Esophagus muscularis mucosa (tissue), 4 donors: ENCODE measurements at regions not wholly inside any gene's neighbourhood (a gene's known extent, or its start where the extent isn't known, plus 50 kb on each side); places are given as distances from the start of the nearest gene placed in this dataset.

ENCODE experiments used
- DNase-seq: peaks from one replicate; pipeline ENCODE4 v3.0.0-alpha.2; 2017; ENCODE audit errors: extremely low spot score
- H3K27ac ChIP-seq, 4 donors: fragments of 200-600 bp; sonication (generic); replicated peaks in 1 of 4; 1 replicate in 3 of 4; 2 replicates in 1 of 4; pipeline ENCODE4 v1.5.1; 2016 to 2019; ENCODE audit warnings: mild to moderate bottlenecking in 1 of 4
- H3K27me3 ChIP-seq, 4 donors: fragments of 200-600 bp; sonication (generic); one replicate each; pipeline versions ENCODE4 v1.5.1 to v1.6.0; 2016 to 2019
- H3K36me3 ChIP-seq, 4 donors: fragments of 200-600 bp; sonication (generic); one replicate each; pipeline ENCODE4 v1.5.1; 2016 to 2019
- H3K4me1 ChIP-seq, 4 donors: fragments of 200-600 bp; sonication (generic); one replicate each; pipeline ENCODE4 v1.5.1; 2016 to 2019
- H3K4me3 ChIP-seq, 4 donors: fragments of 200-600 bp; sonication (generic); 1 replicate in 2 of 4; 2 replicates in 2 of 4; pipeline ENCODE4 v1.5.1; 2016 to 2019; ENCODE audit warnings: mild to moderate bottlenecking in 4 of 4, moderate library complexity in 1 of 4
- H3K9me3 ChIP-seq, 4 donors: fragments of 200-600 bp; sonication (generic); 1 replicate in 3 of 4; 2 replicates in 1 of 4; pipeline ENCODE4 v1.5.1; 2016 to 2019
- EP300 ChIP-seq: sonication (generic); formaldehyde crosslinking; IDR thresholded peaks from one replicate; pipeline ENCODE4 v1.6.1; 2017; ENCODE audit warnings: antibody characterized with exemption
- POLR2A ChIP-seq: fragments of 450-650 bp; IDR thresholded peaks from one replicate; pipeline ENCODE4 v1.6.1; 2017; ENCODE audit warnings: antibody characterized with exemption, moderate library complexity, mild to moderate bottlenecking, low read depth
- POLR2AphosphoS5 ChIP-seq, 2 donors: sonication (generic); formaldehyde crosslinking; IDR thresholded peaks; one replicate each; pipeline ENCODE4 v1.6.1; 2017; ENCODE audit warnings: antibody characterized with exemption in 2 of 2
- WGBS: methylation state at CpG from one replicate; pipeline ENCODE4 v1.1.5; 2018; 5-methylcytosine and 5-hydroxymethylcytosine counted together
- intact Hi-C: fragments of 100-400 bp; cut with DNase I; formaldehyde crosslinking; loops from one replicate; pipeline ENCODE4 v1.15.1; 2023
- TF ChIP-seq, protein P1 (sequence below), 3 experiments: fragments of 200-600 bp in 2 of 3; fragments of 450-650 bp in 1 of 3; sonication (generic) in 2 of 3; IDR thresholded peaks; one replicate each; pipeline ENCODE4 v1.5.1; 2017 to 2019; ENCODE audit warnings: antibody characterized with exemption in 3 of 3, mild to moderate bottlenecking in 2 of 3, moderate library complexity in 1 of 3

DNA sequence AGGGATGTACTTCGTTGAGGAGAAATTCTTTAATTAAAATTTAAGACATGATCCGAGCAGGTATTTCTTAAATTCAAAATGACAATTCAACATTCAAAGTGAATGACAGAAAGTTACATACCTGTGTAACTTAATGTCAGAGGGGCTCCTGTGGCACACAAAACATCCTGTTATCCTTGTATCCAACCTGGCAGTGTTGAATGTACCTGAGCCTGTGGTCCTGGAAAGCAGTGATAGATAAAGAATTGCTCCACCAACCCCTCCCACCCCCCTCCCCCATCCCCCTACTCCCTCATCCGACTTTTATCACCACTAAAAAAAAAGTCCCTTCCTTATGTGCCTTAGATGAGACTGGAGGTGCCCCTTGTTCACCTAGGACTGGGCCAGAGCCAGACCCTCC is 119.4 kb upstream of the ADCY1 start:
- intact Hi-C loops = no loop called here
- Histone ChIP-seq H3K27ac (no peak overlapping the region), H3K9me3 (no peaks in the 10 kb centered on the region), H3K4me1 (no peaks in the 10 kb centered on the region), H3K36me3 (no peaks in the 10 kb centered on the region), H3K27me3 (peaks cover 0 to 20% (median 0%) of the 10 kb centered on the region in 4 donors), H3K4me3 (no peak overlapping the region)
- DNase-seq = no peak
- TF ChIP-seq POLR2AphosphoS5 (IDR thresholded peaks at IDR 0.05) (no peak), EP300 (no peak), POLR2A (no peak)
- WGBS = 73% methylated on average over 3 of the region's 3 CpGs

DNA sequence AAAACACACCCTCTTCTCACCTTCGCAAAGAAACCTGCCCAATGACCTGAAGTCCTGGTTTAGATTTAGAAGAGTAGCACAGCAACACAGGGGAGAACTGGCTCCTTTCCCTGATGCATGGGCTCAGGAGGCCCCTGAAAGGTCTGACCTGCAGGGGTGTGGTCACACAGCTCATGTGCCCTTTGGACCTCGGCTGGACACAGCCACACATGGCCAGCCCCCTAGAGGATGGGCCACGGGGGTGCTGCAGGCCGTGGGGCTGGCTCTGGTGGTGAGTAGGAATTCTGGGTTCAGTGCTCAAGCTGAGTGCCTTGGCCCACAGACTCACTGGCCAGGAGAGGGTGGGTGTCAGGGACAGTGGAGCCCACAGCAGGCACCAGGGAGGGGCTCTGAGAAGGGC is 118.5 kb upstream of the ADCY1 start:
- TF ChIP-seq EP300 (no peak), POLR2A (no peak), POLR2AphosphoS5 (IDR thresholded peaks at IDR 0.05) (no peak)
- TF ChIP-seq, protein P1, sequence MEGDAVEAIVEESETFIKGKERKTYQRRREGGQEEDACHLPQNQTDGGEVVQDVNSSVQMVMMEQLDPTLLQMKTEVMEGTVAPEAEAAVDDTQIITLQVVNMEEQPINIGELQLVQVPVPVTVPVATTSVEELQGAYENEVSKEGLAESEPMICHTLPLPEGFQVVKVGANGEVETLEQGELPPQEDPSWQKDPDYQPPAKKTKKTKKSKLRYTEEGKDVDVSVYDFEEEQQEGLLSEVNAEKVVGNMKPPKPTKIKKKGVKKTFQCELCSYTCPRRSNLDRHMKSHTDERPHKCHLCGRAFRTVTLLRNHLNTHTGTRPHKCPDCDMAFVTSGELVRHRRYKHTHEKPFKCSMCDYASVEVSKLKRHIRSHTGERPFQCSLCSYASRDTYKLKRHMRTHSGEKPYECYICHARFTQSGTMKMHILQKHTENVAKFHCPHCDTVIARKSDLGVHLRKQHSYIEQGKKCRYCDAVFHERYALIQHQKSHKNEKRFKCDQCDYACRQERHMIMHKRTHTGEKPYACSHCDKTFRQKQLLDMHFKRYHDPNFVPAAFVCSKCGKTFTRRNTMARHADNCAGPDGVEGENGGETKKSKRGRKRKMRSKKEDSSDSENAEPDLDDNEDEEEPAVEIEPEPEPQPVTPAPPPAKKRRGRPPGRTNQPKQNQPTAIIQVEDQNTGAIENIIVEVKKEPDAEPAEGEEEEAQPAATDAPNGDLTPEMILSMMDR (IDR thresholded peaks at IDR 0.05) = no peak
- 71% methylated on average over 1 of the region's 4 CpGs for WGBS
- intact Hi-C loops = no loop called here
- H3K9me3 ChIP-seq = no peaks in the 10 kb centered on the region
- H3K4me3 ChIP-seq = no peak overlapping the region
- no peaks in the 10 kb centered on the region for H3K4me1 ChIP-seq
- peaks cover 0 to 20% (median 0%) of the 10 kb centered on the region in 4 donors for H3K27me3 ChIP-seq
- no peaks in the 10 kb centered on the region for H3K36me3 ChIP-seq
- no peak for DNase-seq
- no peak overlapping the region for H3K27ac ChIP-seq

DNA sequence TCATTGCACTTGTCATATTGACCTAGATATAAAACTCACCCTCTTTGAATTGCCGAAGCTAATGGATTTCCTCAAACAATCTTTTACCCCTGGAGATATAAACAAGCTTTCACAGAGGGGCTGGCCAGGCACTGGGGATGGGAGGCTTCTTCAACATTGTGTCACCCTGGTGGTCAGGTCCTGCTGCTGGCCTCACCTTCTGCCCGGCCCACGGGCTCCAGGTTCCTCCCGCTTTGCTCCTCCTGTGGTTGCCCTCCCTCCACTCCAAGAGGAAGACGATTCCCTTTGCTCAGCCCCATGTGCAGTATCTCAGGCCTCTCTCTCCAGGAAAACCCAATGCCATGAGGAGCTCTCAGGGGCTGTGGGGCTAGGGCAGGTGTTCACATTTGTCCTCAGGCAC is 118.1 kb upstream of the ADCY1 start:
- Histone ChIP-seq H3K27ac (no peak overlapping the region), H3K4me1 (no peaks in the 10 kb centered on the region), H3K36me3 (no peaks in the 10 kb centered on the region), H3K9me3 (no peaks in the 10 kb centered on the region), H3K4me3 (no peak overlapping the region), H3K27me3 (peaks cover 0 to 20% (median 0%) of the 10 kb centered on the region in 4 donors)
- intact Hi-C loops = no loop called here
- WGBS = 66% methylated on average over 5 of the region's 5 CpGs
- TF ChIP-seq EP300 = no peak
- TF ChIP-seq POLR2AphosphoS5 (IDR thresholded peaks at IDR 0.05) = no peak
- no peak for TF ChIP-seq POLR2A
- TF ChIP-seq, protein P1 (IDR thresholded peaks at IDR 0.05) = no peak
- DNase-seq = no peak

DNA sequence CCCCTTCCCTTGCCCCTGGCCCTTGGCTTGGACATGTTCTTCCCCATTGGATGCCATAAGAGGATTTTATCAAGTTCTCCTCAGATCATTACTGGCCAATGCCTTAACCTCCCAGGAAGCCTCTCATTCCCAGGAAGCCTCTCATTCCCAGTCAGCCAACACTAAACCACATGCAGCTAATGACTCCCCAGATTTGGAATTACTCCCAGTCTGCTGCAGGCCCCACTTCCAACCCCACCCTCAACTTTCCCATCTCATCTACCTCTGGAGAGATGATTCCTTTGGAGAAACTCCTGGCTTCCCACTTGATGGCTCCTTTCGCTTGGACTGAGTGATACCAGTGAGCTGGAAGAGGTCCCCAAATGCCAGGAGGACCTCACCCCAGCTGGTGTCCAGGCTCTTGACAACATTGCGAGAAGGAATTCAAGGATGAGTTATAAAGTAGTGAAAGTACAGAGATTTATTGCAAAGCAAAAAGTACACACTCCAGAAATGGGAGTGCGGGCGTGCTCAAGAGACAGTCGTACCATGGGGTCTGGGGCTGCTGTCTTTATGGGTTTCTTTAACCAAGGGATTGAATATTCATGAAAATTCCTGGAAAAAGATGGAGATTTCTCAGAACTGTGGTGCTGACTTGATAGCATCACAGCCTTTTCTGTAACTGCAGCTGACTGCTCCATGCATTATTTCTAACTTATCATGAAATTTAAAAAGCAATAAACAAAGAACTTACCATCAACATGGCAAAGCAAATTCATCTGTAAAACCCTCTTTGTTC is 117.2 kb upstream of the ADCY1 start:
- H3K4me1 ChIP-seq = no peaks in the 10 kb centered on the region
- H3K4me3 ChIP-seq = no peak overlapping the region
- TF ChIP-seq POLR2AphosphoS5 (IDR thresholded peaks at IDR 0.05) (no peak), EP300 (no peak), POLR2A (no peak)
- TF ChIP-seq, protein P1 (IDR thresholded peaks at IDR 0.05) = no peak
- WGBS = 82% methylated on average over 5 of the region's 5 CpGs
- intact Hi-C loops = no loop called here
- H3K9me3 ChIP-seq = no peaks in the 10 kb centered on the region
- H3K36me3 ChIP-seq = no peaks in the 10 kb centered on the region
- H3K27ac ChIP-seq = no peak overlapping the region
- no peak for DNase-seq
- peaks cover 0 to 20% (median 0%) of the 10 kb centered on the region in 4 donors for H3K27me3 ChIP-seq

DNA sequence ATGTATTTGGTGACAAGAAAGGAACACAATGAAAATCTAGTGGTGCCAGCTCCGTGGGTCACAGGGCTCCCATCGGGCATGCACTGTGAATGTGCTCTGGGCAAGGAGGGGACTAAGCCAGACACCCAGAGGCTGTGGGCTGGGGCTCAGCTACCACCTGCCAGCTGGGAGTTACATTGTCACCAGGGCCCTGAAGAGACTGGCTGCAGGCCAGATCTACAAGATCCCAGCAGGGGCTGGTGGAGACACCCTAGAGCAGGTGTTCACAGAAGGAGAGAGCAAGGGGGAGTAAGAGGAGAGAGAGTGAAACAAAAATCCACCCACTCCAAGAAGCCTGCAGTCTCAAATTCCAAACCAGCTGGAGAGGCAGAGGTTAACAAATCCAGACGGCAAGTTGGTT is 116.6 kb upstream of the ADCY1 start:
- DNase-seq = no peak
- no peaks in the 10 kb centered on the region for H3K36me3 ChIP-seq
- no peaks in the 10 kb centered on the region for H3K4me1 ChIP-seq
- 56% methylated on average over 3 of the region's 3 CpGs for WGBS
- intact Hi-C loops = no loop called here
- no peak overlapping the region for H3K27ac ChIP-seq
- no peaks in the 10 kb centered on the region for H3K9me3 ChIP-seq
- peaks cover 0 to 20% (median 0%) of the 10 kb centered on the region in 4 donors for H3K27me3 ChIP-seq
- H3K4me3 ChIP-seq = no peak overlapping the region
- TF ChIP-seq POLR2AphosphoS5 (IDR thresholded peaks at IDR 0.05) (no peak), POLR2A (no peak), EP300 (no peak)
- TF ChIP-seq, protein P1 (IDR thresholded peaks at IDR 0.05) = no peak
